Activated CD4-positive, alpha-beta T cell treated with anti-CD3 and anti-CD28 coated beads, Interleukin-2, amount 10 ng/mL, durations not matched to agents 24 days and 14 days (primary cell): ENCODE measurements at regions not wholly inside any gene's neighbourhood (a gene's known extent, or its start where the extent isn't known, plus 50 kb on each side); places are given as distances from the start of the nearest gene placed in this dataset.
"Not testable (repeated sequence)": the region's sequence is repeated elsewhere in the genome, so short reads cannot be mapped to it uniquely, and the experiment has no call there.

ENCODE experiments used
- DNase-seq: peaks from one replicate; pipeline ENCODE4 v3.0.0; 2022
- H3K27ac Mint-ChIP-seq: one replicate; pipeline ENCODE4 v1.8.0; 2022; ENCODE audit warnings: mild to moderate bottlenecking, mixed read lengths
- H3K27me3 Mint-ChIP-seq: one replicate; pipeline ENCODE4 v1.8.0; 2022; ENCODE audit warnings: mixed read lengths
- H3K36me3 Mint-ChIP-seq: one replicate; pipeline ENCODE4 v1.8.0; 2022; ENCODE audit warnings: low read depth, mild to moderate bottlenecking, mixed read lengths
- H3K4me1 Mint-ChIP-seq: one replicate; pipeline ENCODE4 v1.8.0; 2021; ENCODE audit warnings: mixed read lengths
- H3K4me3 Mint-ChIP-seq: one replicate; pipeline ENCODE4 v1.8.0; 2022; ENCODE audit warnings: mild to moderate bottlenecking, moderate library complexity, mixed read lengths
- H3K9me3 Mint-ChIP-seq: one replicate; pipeline ENCODE4 v1.8.0; 2021; ENCODE audit warnings: mixed read lengths
- intact Hi-C: fragments of 100-400 bp; cut with micrococcal nuclease; formaldehyde crosslinking; loops from one replicate; pipeline ENCODE4 v1.15.1; 2023

GRCh38 chr4:63942706-63943286, 466.5 kb downstream of the TECRL start:
- H3K27ac Mint-ChIP-seq, H3K36me3 Mint-ChIP-seq, H3K4me3 Mint-ChIP-seq, DNase-seq, H3K4me1 Mint-ChIP-seq, intact Hi-C loops, H3K9me3 Mint-ChIP-seq, H3K27me3 Mint-ChIP-seq: not testable (repeated sequence)

GRCh38 chr4:63937961-63938360, 471.3 kb downstream of the TECRL start:
- Mint-ChIP-seq H3K27ac (no peak overlapping the region), H3K9me3 (no peaks in the 10 kb centered on the region), H3K27me3 (no peaks in the 10 kb centered on the region), H3K36me3 (no peaks in the 10 kb centered on the region), H3K4me1 (no peaks in the 10 kb centered on the region), H3K4me3 (no peak overlapping the region)
- intact Hi-C loops, result no loop called here
- DNase-seq, result no peak

GRCh38 chr4:63922146-63922545, 487.1 kb downstream of the TECRL start:
- Mint-ChIP-seq H3K36me3 (no peaks in the 10 kb centered on the region), H3K27me3 (no peaks in the 10 kb centered on the region), H3K27ac (no peak overlapping the region), H3K9me3 (peaks cover 10% of the 10 kb centered on the region), H3K4me1 (no peaks in the 10 kb centered on the region), H3K4me3 (no peak overlapping the region)
- DNase-seq, result no peak
- intact Hi-C loops, result no loop called here

GRCh38 chr4:63921561-63921960, 487.7 kb downstream of the TECRL start:
- no peak for DNase-seq
- H3K27ac Mint-ChIP-seq, result no peak overlapping the region
- no peaks in the 10 kb centered on the region for H3K4me1 Mint-ChIP-seq
- H3K27me3 Mint-ChIP-seq, result no peaks in the 10 kb centered on the region
- intact Hi-C loops, result no loop called here
- peaks cover 10% of the 10 kb centered on the region for H3K9me3 Mint-ChIP-seq
- no peak overlapping the region for H3K4me3 Mint-ChIP-seq
- no peaks in the 10 kb centered on the region for H3K36me3 Mint-ChIP-seq

- H3K36me3 Mint-ChIP-seq, result no peaks in the 10 kb centered on the region
- peaks cover 7% of the 10 kb centered on the region for H3K9me3 Mint-ChIP-seq
- H3K27me3 Mint-ChIP-seq, result no peaks in the 10 kb centered on the region
- H3K4me1 Mint-ChIP-seq, result no peaks in the 10 kb centered on the region
- no peak for DNase-seq
- intact Hi-C loops, result no loop called here
- no peak overlapping the region for H3K4me3 Mint-ChIP-seq
- H3K27ac Mint-ChIP-seq, result no peak overlapping the region
These were observed 489.4 kb downstream of the TECRL start for GRCh38 chr4:63919636-63920365.

- Mint-ChIP-seq H3K27me3 (no peaks in the 10 kb centered on the region), H3K36me3 (no peaks in the 10 kb centered on the region), H3K9me3 (peaks cover 3% of the 10 kb centered on the region), H3K27ac (no peak overlapping the region), H3K4me1 (no peaks in the 10 kb centered on the region), H3K4me3 (no peak overlapping the region)
- no peak for DNase-seq
- intact Hi-C loops, result no loop called here
These were observed 502.5 kb downstream of the TECRL start for GRCh38 chr4:63906660-63907183.

- no peak for DNase-seq
- H3K4me3 Mint-ChIP-seq, result no peak overlapping the region
- peaks cover 7% of the 10 kb centered on the region for H3K9me3 Mint-ChIP-seq
- H3K4me1 Mint-ChIP-seq, result no peaks in the 10 kb centered on the region
- no peak overlapping the region for H3K27ac Mint-ChIP-seq
- intact Hi-C loops, result no loop called here
- no peaks in the 10 kb centered on the region for H3K27me3 Mint-ChIP-seq
- H3K36me3 Mint-ChIP-seq, result no peaks in the 10 kb centered on the region
These were observed 505.0 kb downstream of the TECRL start for GRCh38 chr4:63904201-63904600.

GRCh38 chr4:63901304-63901703, 507.9 kb downstream of the TECRL start:
- H3K4me1 Mint-ChIP-seq, result no peaks in the 10 kb centered on the region
- peaks cover 12% of the 10 kb centered on the region for H3K9me3 Mint-ChIP-seq
- no peaks in the 10 kb centered on the region for H3K36me3 Mint-ChIP-seq
- H3K27me3 Mint-ChIP-seq, result no peaks in the 10 kb centered on the region
- H3K27ac Mint-ChIP-seq, result no peak overlapping the region
- H3K4me3 Mint-ChIP-seq, result no peak overlapping the region
- intact Hi-C loops, result no loop called here
- DNase-seq, result no peak

GRCh38 chr4:63898961-63899360, 510.3 kb downstream of the TECRL start:
- no peak for DNase-seq
- intact Hi-C loops, result no loop called here
- Mint-ChIP-seq H3K4me3 (no peak overlapping the region), H3K9me3 (peaks cover 12% of the 10 kb centered on the region), H3K27me3 (no peaks in the 10 kb centered on the region), H3K27ac (no peak overlapping the region), H3K4me1 (no peaks in the 10 kb centered on the region), H3K36me3 (no peaks in the 10 kb centered on the region)

- DNase-seq, result no peak
- Mint-ChIP-seq H3K27me3 (no peaks in the 10 kb centered on the region), H3K4me1 (no peaks in the 10 kb centered on the region), H3K36me3 (no peaks in the 10 kb centered on the region), H3K9me3 (peaks cover 10% of the 10 kb centered on the region), H3K27ac (no peak overlapping the region), H3K4me3 (no peak overlapping the region)
- intact Hi-C loops, result no loop called here
These were observed 515.1 kb downstream of the TECRL start for GRCh38 chr4:63894161-63894560.

- intact Hi-C loops, result no loop called here
- Mint-ChIP-seq H3K27me3 (no peaks in the 10 kb centered on the region), H3K9me3 (no peaks in the 10 kb centered on the region), H3K4me3 (no peak overlapping the region), H3K27ac (no peak overlapping the region), H3K4me1 (no peaks in the 10 kb centered on the region), H3K36me3 (no peaks in the 10 kb centered on the region)
- no peak for DNase-seq
These were observed 539.9 kb downstream of the TECRL start for GRCh38 chr4:63869370-63869769.

GRCh38 chr4:63851496-63851895, 557.8 kb downstream of the TECRL start:
- peaks cover 3% of the 10 kb centered on the region for H3K9me3 Mint-ChIP-seq
- intact Hi-C loops, result no loop called here

GRCh38 chr4:63841266-63841665, 568.0 kb downstream of the TECRL start:
- Mint-ChIP-seq H3K4me3 (no peak overlapping the region), H3K27ac (no peak overlapping the region), H3K27me3 (no peaks in the 10 kb centered on the region), H3K4me1 (no peaks in the 10 kb centered on the region), H3K36me3 (no peaks in the 10 kb centered on the region), H3K9me3 (no peaks in the 10 kb centered on the region)
- intact Hi-C loops, result no loop called here
- DNase-seq, result no peak

More at GRCh38 chr4:63851496-63851895, 557.8 kb downstream of the TECRL start:
- Mint-ChIP-seq H3K4me3 (no peak overlapping the region), H3K4me1 (no peaks in the 10 kb centered on the region), H3K27ac (no peak overlapping the region), H3K36me3 (no peaks in the 10 kb centered on the region), H3K27me3 (no peaks in the 10 kb centered on the region)
- DNase-seq, result no peak

GRCh38 chr4:63831590-63832155, 577.6 kb downstream of the TECRL start:
- H3K36me3 Mint-ChIP-seq, result no peaks in the 10 kb centered on the region
- no peaks in the 10 kb centered on the region for H3K27me3 Mint-ChIP-seq
- H3K4me1 Mint-ChIP-seq, result no peaks in the 10 kb centered on the region
- H3K27ac Mint-ChIP-seq, result no peak overlapping the region
- no peaks in the 10 kb centered on the region for H3K9me3 Mint-ChIP-seq
- no peak for DNase-seq
- no peak overlapping the region for H3K4me3 Mint-ChIP-seq
- intact Hi-C loops, result no loop called here
